Mesendoderm (in vitro differentiated cells): ENCODE measurements at regions not wholly inside any gene's neighbourhood (a gene's known extent, or its start where the extent isn't known, plus 50 kb on each side); places are given as distances from the start of the nearest gene placed in this dataset.
"Not testable (repeated sequence)": the region's sequence is repeated elsewhere in the genome, so short reads cannot be mapped to it uniquely, and the experiment has no call there.

ENCODE experiments used
- DNase-seq: peaks from one replicate; pipeline ENCODE4 v3.0.0; 2013
- H2AK5ac ChIP-seq: 2 replicates; pipeline ENCODE4 v1.6.1; 2013; ENCODE audit warnings: low read length, inconsistent platforms
- H2BK120ac ChIP-seq: 2 replicates; pipeline ENCODE4 v1.6.1; 2013; ENCODE audit warnings: low read depth, mild to moderate bottlenecking, low read length, moderate library complexity, mixed read lengths
- H2BK15ac ChIP-seq: replicated peaks from 2 replicates; pipeline ENCODE4 v1.6.1; 2013; ENCODE audit warnings: low read depth, mild to moderate bottlenecking, moderate library complexity
- H2BK5ac ChIP-seq: 2 replicates; pipeline ENCODE4 v1.6.1; 2013; ENCODE audit warnings: low read length, inconsistent platforms
- H3K18ac ChIP-seq: 2 replicates; pipeline ENCODE4 v1.6.1; 2013; ENCODE audit warnings: mild to moderate bottlenecking, low read length, mixed read lengths
- H3K23ac ChIP-seq: one replicate; pipeline ENCODE4 v1.6.1; 2013; ENCODE audit warnings: low read length
- H3K27ac ChIP-seq: 2 replicates; pipeline ENCODE4 v1.5.1; 2013; ENCODE audit warnings: low read depth, mild to moderate bottlenecking, inconsistent platforms, low read length, moderate library complexity
- H3K27me3 ChIP-seq: 2 replicates; pipeline ENCODE4 v1.6.1; 2013; ENCODE audit warnings: low read length, control low read depth, mild to moderate bottlenecking, inconsistent platforms; ENCODE audit not compliant: insufficient read depth, poor library complexity
- H3K36me3 ChIP-seq: 2 replicates; pipeline ENCODE4 v1.6.1; 2013; ENCODE audit warnings: low read length, inconsistent platforms; ENCODE audit not compliant: control insufficient read depth, insufficient read depth
- H3K4ac ChIP-seq: one replicate; pipeline ENCODE4 v1.6.1; 2013; ENCODE audit warnings: low read depth, mild to moderate bottlenecking, low read length, moderate library complexity
- H3K4me1 ChIP-seq: 2 replicates; pipeline ENCODE4 v1.6.1; 2013; ENCODE audit warnings: low read depth, low read length, inconsistent platforms; ENCODE audit not compliant: control insufficient read depth
- H3K4me2 ChIP-seq: 2 replicates; pipeline ENCODE4 v1.6.1; 2013; ENCODE audit warnings: low read length
- H3K4me3 ChIP-seq: 2 replicates; pipeline ENCODE4 v1.5.1; 2013; ENCODE audit warnings: mild to moderate bottlenecking, low read length
- H3K56ac ChIP-seq: one replicate; pipeline ENCODE4 v1.6.1; 2013; ENCODE audit warnings: low read length
- H3K79me1 ChIP-seq: 2 replicates; pipeline ENCODE4 v1.6.1; 2013; ENCODE audit warnings: low read length, inconsistent platforms
- H3K79me2 ChIP-seq: 2 replicates; pipeline ENCODE4 v1.6.1; 2013; ENCODE audit warnings: mild to moderate bottlenecking, low read length; ENCODE audit not compliant: control insufficient read depth, insufficient read depth
- H3K9ac ChIP-seq: 2 replicates; pipeline ENCODE4 v1.6.1; 2013; ENCODE audit warnings: low read length, inconsistent platforms
- H4K5ac ChIP-seq: one replicate; pipeline ENCODE4 v1.6.1; 2013; ENCODE audit warnings: low read length
- H4K8ac ChIP-seq: one replicate; pipeline ENCODE4 v1.6.1; 2013; ENCODE audit warnings: low read depth, mild to moderate bottlenecking, control low read depth, low read length, moderate library complexity
- WGBS: extraction: QIAGEN DNeasy Blood & Tissue Kit; methylation state at CpG from one replicate; pipeline ENCODE4 v1.1.7; 2013; ENCODE audit warnings: low lambda C conversion rate, missing lambda C conversion rate; ENCODE audit not compliant: insufficient coverage; ENCODE audit errors: extremely low coverage; 5-methylcytosine and 5-hydroxymethylcytosine counted together

DNA sequence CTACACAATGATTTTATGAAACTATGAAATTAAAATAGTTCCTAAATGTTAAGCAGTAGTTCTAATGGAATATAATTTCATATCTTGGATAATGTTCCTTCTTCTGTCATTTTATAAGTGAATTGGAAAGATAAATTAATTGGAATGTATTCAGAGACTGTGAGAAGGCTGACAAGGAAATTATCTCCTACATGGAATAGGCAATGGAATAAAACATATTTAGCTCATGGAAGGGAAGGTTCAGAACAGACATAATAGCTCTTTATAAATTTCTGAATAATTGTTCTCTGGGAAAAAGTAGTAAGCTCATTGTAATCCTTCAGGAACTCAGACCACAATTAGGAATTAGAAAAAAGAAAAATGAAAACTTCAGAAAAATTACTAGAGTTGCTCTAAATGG, 1172.3 kb upstream of the SORCS1 start:
- Histone ChIP-seq H3K27ac (no peak overlapping the region), H3K4me3 (no peak overlapping the region), H3K18ac (no peak overlapping the region), H2BK120ac (no peak overlapping the region), H2BK5ac (no peak overlapping the region), H2AK5ac (no peak overlapping the region), H3K79me2 (no peaks in the 10 kb centered on the region), H4K8ac (no peak overlapping the region), H3K4me1 (no peaks in the 10 kb centered on the region), H3K27me3 (no peaks in the 10 kb centered on the region), H3K56ac (no peak overlapping the region), H3K4me2 (no peak overlapping the region), H3K79me1 (no peaks in the 10 kb centered on the region), H3K36me3 (no peaks in the 10 kb centered on the region), H3K9ac (no peak overlapping the region), H4K5ac (no peak overlapping the region), H2BK15ac (no peak overlapping the region), H3K23ac (no peak overlapping the region), H3K4ac (no peak overlapping the region)
- DNase-seq = no peak

DNA sequence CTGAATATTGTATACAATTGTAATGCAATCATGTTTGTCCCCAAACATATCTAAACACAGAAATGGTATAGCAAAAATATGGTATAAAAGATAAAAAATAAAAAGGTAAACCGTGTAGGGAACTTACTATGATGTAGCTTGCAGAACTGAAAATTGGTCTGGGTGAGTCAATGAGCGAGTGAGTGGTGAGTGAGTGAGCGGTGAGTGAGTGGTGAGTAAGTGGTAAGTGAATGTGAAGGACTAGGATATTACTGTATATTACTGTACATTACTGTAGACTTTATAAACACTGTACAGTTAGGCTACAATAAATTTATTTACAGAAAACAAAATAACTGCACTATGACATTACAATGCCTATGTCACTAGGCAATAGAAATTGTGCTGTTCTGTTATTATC, 1163.2 kb upstream of the SORCS1 start:
- no peaks in the 10 kb centered on the region for H3K36me3 ChIP-seq
- H3K18ac ChIP-seq = no peak overlapping the region
- H2BK15ac ChIP-seq = no peak overlapping the region
- no peak overlapping the region for H3K23ac ChIP-seq
- no peak for DNase-seq
- H3K27ac ChIP-seq = no peak overlapping the region
- no peaks in the 10 kb centered on the region for H3K79me2 ChIP-seq
- H2BK5ac ChIP-seq = no peak overlapping the region
- no peak overlapping the region for H4K8ac ChIP-seq
- no peaks in the 10 kb centered on the region for H3K27me3 ChIP-seq
- H3K9ac ChIP-seq = no peak overlapping the region
- H3K56ac ChIP-seq = no peak overlapping the region
- WGBS = 100% methylated on average over 2 of the region's 3 CpGs
- no peak overlapping the region for H4K5ac ChIP-seq
- H3K4me1 ChIP-seq = peaks cover 8% of the 10 kb centered on the region
- no peak overlapping the region for H3K4ac ChIP-seq
- no peak overlapping the region for H3K4me3 ChIP-seq
- no peaks in the 10 kb centered on the region for H3K79me1 ChIP-seq
- H3K4me2 ChIP-seq = no peak overlapping the region
- no peak overlapping the region for H2BK120ac ChIP-seq
- no peak overlapping the region for H2AK5ac ChIP-seq

DNA sequence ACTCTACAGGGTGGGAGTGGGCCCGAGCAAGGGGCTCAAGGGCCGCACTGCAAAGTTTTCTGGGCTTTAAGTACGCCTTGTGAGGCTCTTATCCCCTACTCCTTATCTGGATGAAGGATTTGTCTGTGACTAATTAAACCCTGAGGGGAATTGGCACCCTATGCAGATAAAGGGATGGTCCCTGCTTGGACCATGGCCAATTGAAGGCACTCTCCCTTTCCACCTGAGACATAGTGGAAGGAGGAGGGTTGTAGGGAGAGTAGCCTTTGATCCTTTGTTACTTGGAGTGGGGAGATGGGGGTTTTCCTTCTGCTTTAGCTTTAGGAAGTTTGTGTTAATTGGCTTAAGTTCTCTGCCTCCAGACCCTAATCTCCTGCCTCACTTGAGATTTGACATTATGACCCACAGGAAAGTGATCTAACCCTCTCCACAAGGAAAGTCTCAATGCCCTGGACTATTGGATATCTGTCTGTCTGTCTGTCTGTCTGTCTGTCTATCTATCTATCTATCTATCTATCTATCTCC, 1158.8 kb upstream of the SORCS1 start:
- Histone ChIP-seq H3K27ac (no peak overlapping the region), H3K4me2 (no peak overlapping the region), H2BK120ac (no peak overlapping the region), H2BK5ac (no peak overlapping the region), H2AK5ac (no peak overlapping the region), H4K5ac (no peak overlapping the region), H3K36me3 (no peaks in the 10 kb centered on the region), H3K4ac (no peak overlapping the region), H3K56ac (no peak overlapping the region), H3K27me3 (no peaks in the 10 kb centered on the region), H3K79me1 (no peaks in the 10 kb centered on the region), H3K4me1 (peaks cover 9% of the 10 kb centered on the region), H2BK15ac (no peak overlapping the region), H3K9ac (no peak overlapping the region), H3K23ac (no peak overlapping the region), H3K4me3 (no peak overlapping the region), H4K8ac (no peak overlapping the region), H3K18ac (no peak overlapping the region), H3K79me2 (no peaks in the 10 kb centered on the region)
- DNase-seq = peak; percentile 93
- no CpG with 5 or more reads among the region's 3 CpGs for WGBS

- WGBS = no CpG with 5 or more reads among the region's 6 CpGs
- Histone ChIP-seq H3K79me1 (no peaks in the 10 kb centered on the region), H2BK15ac (no peak overlapping the region)
These were observed 1155.1 kb upstream of the SORCS1 start for GRCh38 chr10:108319434-108320222.

DNA sequence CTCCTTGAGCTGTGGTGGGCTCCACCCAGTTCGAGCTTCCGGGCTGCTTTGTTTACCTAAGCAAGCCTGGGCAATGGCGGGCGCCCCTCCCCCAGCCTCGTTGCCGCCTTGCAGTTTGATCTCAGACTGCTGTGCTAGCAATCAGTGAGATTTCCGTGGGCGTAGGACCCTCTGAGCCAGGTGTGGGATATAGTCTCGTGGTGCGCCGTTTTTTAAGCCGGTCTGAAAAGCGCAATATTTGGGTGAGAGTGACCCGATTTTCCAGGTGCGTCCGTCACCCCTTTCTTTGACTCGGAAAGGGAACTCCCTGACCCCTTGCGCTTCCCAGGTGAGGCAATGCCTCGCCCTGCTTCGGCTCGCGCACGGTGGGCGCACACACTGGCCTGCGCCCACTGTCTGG, 1151.1 kb upstream of the SORCS1 start:
- not testable (repeated sequence) for H3K27ac ChIP-seq, DNase-seq, H2AK5ac ChIP-seq, H3K9ac ChIP-seq, H3K56ac ChIP-seq, H4K5ac ChIP-seq, H3K79me2 ChIP-seq, H3K4me3 ChIP-seq, H3K18ac ChIP-seq, H3K36me3 ChIP-seq, H2BK5ac ChIP-seq, H4K8ac ChIP-seq, H3K4me1 ChIP-seq, H3K4me2 ChIP-seq, H3K23ac ChIP-seq, H3K27me3 ChIP-seq, H3K79me1 ChIP-seq, H2BK15ac ChIP-seq, H2BK120ac ChIP-seq, H3K4ac ChIP-seq
- WGBS = no CpG with 5 or more reads among the region's 25 CpGs

More at GRCh38 chr10:108319434-108320222, 1155.1 kb upstream of the SORCS1 start:
- no peak overlapping the region for H2BK5ac ChIP-seq
- H3K4me2 ChIP-seq = no peak overlapping the region
- no peak overlapping the region for H3K23ac ChIP-seq
- no peak for DNase-seq
- no peaks in the 10 kb centered on the region for H3K27me3 ChIP-seq
- H3K18ac ChIP-seq = no peak overlapping the region
- no peak overlapping the region for H3K27ac ChIP-seq
- no peak overlapping the region for H2BK120ac ChIP-seq
- H3K36me3 ChIP-seq = no peaks in the 10 kb centered on the region
- no peak overlapping the region for H3K4ac ChIP-seq
- H3K9ac ChIP-seq = no peak overlapping the region
- no peaks in the 10 kb centered on the region for H3K79me2 ChIP-seq
- H4K8ac ChIP-seq = no peak overlapping the region
- no peak overlapping the region for H3K56ac ChIP-seq
- no peak overlapping the region for H4K5ac ChIP-seq
- no peak overlapping the region for H3K4me3 ChIP-seq
- H3K4me1 ChIP-seq = peaks cover 5% of the 10 kb centered on the region
- H2AK5ac ChIP-seq = no peak overlapping the region

GRCh38 chr10:108307925-108308312, 1143.4 kb upstream of the SORCS1 start:
- Histone ChIP-seq H3K27me3 (no peaks in the 10 kb centered on the region), H3K4me3 (no peak overlapping the region), H4K8ac (no peak overlapping the region), H3K4me1 (no peaks in the 10 kb centered on the region), H3K4ac (no peak overlapping the region), H4K5ac (no peak overlapping the region), H3K79me2 (no peaks in the 10 kb centered on the region), H3K27ac (no peak overlapping the region), H3K4me2 (no peak overlapping the region), H3K36me3 (no peaks in the 10 kb centered on the region), H2BK15ac (no peak overlapping the region), H3K79me1 (no peaks in the 10 kb centered on the region), H3K56ac (no peak overlapping the region), H3K23ac (no peak overlapping the region), H3K18ac (no peak overlapping the region), H3K9ac (no peak overlapping the region), H2AK5ac (no peak overlapping the region), H2BK5ac (no peak overlapping the region), H2BK120ac (no peak overlapping the region)
- DNase-seq = no peak
- WGBS = no CpG with 5 or more reads among the region's 7 CpGs
